SU-DHL-6 (cell line): ENCODE measurements at regions not wholly inside any gene's neighbourhood (a gene's known extent, or its start where the extent isn't known, plus 50 kb on each side); places are given as distances from the start of the nearest gene placed in this dataset.

Source experiments
- H2AFZ ChIP-seq: fragments of 200-600 bp; sonication (generic); 2 replicates; pipeline ENCODE4 v1.6.1; 2014; ENCODE audit warnings: low read depth, mild to moderate bottlenecking, moderate library complexity, mixed read lengths, antibody characterized with exemption, low read length; ENCODE audit not compliant: severe bottlenecking
- H3F3A ChIP-seq: fragments of 200-600 bp; shearing (Covaris generic); 2 replicates; pipeline ENCODE4 v1.6.0; 2016; ENCODE audit warnings: antibody characterized with exemption, mild to moderate bottlenecking; ENCODE audit not compliant: insufficient read depth
- H3K27ac ChIP-seq: fragments of 200-600 bp; sonication (generic); 2 replicates; pipeline ENCODE4 v1.5.1; 2016; ENCODE audit warnings: low read depth, mild to moderate bottlenecking, low read length, moderate library complexity, mixed read lengths
- H3K27me3 ChIP-seq: fragments of 200-600 bp; sonication (generic), shearing (Covaris generic); 2 replicates; pipeline ENCODE4 v1.6.0; 2014; ENCODE audit warnings: mild to moderate bottlenecking, low read length
- H3K36me3 ChIP-seq: fragments of 200-600 bp; sonication (generic); 2 replicates; pipeline ENCODE4 v1.6.1; 2014; ENCODE audit warnings: mild to moderate bottlenecking, low read length, mixed read lengths
- H3K4me2 ChIP-seq: fragments of 300-600, 200-600 bp; shearing (Covaris generic), sonication (generic); 2 replicates; pipeline ENCODE4 v1.6.0; 2014; ENCODE audit warnings: low read length, low read depth, mild to moderate bottlenecking; ENCODE audit not compliant: poor library complexity, severe bottlenecking
- H3K4me3 ChIP-seq: fragments of 200-600 bp; sonication (generic); 2 replicates; pipeline ENCODE4 v1.5.1; 2014; ENCODE audit warnings: antibody characterized with exemption, low read length, mild to moderate bottlenecking, mixed read lengths; ENCODE audit not compliant: insufficient read depth, poor library complexity, severe bottlenecking
- H3K79me2 ChIP-seq: fragments of 200-600 bp; sonication (generic); 2 replicates; pipeline ENCODE4 v1.6.1; 2014; ENCODE audit warnings: mild to moderate bottlenecking, low read length, moderate library complexity; ENCODE audit not compliant: insufficient read depth
- H3K9ac ChIP-seq: fragments of 200-600 bp; sonication (generic); 2 replicates; pipeline ENCODE4 v1.7.0; 2014; ENCODE audit warnings: mild to moderate bottlenecking, low read length
- H3K9me2 ChIP-seq: fragments of 200-600 bp; sonication (generic); replicated peaks from 2 replicates; pipeline ENCODE4 v1.6.1; 2014; ENCODE audit warnings: low read length; ENCODE audit not compliant: insufficient read depth
- H3K9me3 ChIP-seq: fragments of 200-600 bp; sonication (generic); 2 replicates; pipeline ENCODE4 v1.6.1; 2014; ENCODE audit warnings: low read length, mixed read lengths; ENCODE audit not compliant: insufficient read depth
- H4K20me1 ChIP-seq: fragments of 200-600 bp; sonication (generic); 2 replicates; pipeline ENCODE4 v1.6.1; 2014; ENCODE audit warnings: low read depth, mild to moderate bottlenecking, antibody characterized with exemption, low read length, moderate library complexity, mixed read lengths
- EZH2phosphoT487 ChIP-seq: fragments of 200-600 bp; sonication (generic), shearing (Covaris generic); conservative IDR thresholded peaks from 2 replicates; pipeline ENCODE4 v1.6.1; 2018; ENCODE audit warnings: mild to moderate bottlenecking, antibody characterized with exemption, low read length, moderate library complexity, mixed read lengths
- TF ChIP-seq, protein P1 (sequence below): fragments of 200-600 bp; sonication (generic); IDR thresholded peaks from one replicate; pipeline ENCODE4 v1.5.1; 2017; ENCODE audit warnings: antibody characterized with exemption, mild to moderate bottlenecking, low read length, moderate library complexity; ENCODE audit not compliant: insufficient read depth, poor library complexity, severe bottlenecking

DNA sequence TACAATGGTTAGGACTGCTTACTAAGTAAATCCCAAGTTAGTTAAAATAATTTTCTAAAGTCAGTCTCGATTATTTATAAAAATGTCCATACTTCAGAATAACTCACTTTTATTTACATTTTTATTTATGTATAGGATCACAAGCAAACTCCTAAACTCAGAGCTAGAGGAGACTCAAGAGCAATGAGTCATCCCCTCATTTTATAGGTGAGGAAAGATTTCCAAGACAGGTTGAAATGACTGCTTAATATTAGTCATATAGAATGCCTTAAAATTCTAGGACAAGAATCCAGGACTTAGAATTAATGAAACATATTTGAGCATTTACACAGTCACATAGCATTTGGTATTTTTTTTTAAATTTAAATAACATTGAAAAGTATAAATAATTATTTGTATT is 983.8 kb downstream of the SI start:
- Histone ChIP-seq H3K9me3 (no peaks in the 10 kb centered on the region), H3K4me3 (no peak overlapping the region), H3K9ac (no peak overlapping the region), H3K79me2 (no peaks in the 10 kb centered on the region), H3K9me2 (no peaks in the 10 kb centered on the region), H3K27ac (no peak overlapping the region), H3K27me3 (no peaks in the 10 kb centered on the region), H3F3A (no peaks in the 10 kb centered on the region), H3K36me3 (no peaks in the 10 kb centered on the region), H2AFZ (peak overlapping the region; percentile 73), H4K20me1 (no peaks in the 10 kb centered on the region), H3K4me2 (no peak overlapping the region)
- TF ChIP-seq, protein P1, sequence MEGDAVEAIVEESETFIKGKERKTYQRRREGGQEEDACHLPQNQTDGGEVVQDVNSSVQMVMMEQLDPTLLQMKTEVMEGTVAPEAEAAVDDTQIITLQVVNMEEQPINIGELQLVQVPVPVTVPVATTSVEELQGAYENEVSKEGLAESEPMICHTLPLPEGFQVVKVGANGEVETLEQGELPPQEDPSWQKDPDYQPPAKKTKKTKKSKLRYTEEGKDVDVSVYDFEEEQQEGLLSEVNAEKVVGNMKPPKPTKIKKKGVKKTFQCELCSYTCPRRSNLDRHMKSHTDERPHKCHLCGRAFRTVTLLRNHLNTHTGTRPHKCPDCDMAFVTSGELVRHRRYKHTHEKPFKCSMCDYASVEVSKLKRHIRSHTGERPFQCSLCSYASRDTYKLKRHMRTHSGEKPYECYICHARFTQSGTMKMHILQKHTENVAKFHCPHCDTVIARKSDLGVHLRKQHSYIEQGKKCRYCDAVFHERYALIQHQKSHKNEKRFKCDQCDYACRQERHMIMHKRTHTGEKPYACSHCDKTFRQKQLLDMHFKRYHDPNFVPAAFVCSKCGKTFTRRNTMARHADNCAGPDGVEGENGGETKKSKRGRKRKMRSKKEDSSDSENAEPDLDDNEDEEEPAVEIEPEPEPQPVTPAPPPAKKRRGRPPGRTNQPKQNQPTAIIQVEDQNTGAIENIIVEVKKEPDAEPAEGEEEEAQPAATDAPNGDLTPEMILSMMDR: no peak
- no peak for TF ChIP-seq EZH2phosphoT487

DNA sequence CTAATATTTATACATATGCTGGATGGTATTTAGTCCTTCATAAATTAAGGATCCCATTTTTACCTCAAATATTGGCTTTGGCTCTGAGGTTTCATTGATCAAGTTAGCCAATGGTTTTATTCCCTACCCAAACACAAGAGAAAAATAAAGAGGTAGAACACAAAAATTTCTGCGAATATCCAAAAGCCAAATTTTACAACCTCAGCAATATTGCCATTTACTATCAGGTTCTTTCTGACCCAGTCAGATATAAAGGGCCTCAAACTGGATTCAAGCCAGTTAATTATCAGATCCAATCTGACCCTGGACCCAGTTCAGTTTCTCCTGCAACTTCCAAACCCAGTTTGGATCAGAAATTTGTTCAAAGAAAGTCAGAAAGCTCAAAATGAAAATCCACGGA is 998.1 kb downstream of the SI start:
- H3K4me3 ChIP-seq: no peak overlapping the region
- H3K27me3 ChIP-seq: no peaks in the 10 kb centered on the region
- no peak overlapping the region for H3K9ac ChIP-seq
- H3K27ac ChIP-seq: no peak overlapping the region
- H2AFZ ChIP-seq: peak overlapping the region; percentile 47
- TF ChIP-seq EZH2phosphoT487: no peak
- TF ChIP-seq, protein P1: no peak
- no peaks in the 10 kb centered on the region for H3F3A ChIP-seq
- no peaks in the 10 kb centered on the region for H3K79me2 ChIP-seq
- no peaks in the 10 kb centered on the region for H3K9me2 ChIP-seq
- H3K4me2 ChIP-seq: no peak overlapping the region
- no peaks in the 10 kb centered on the region for H4K20me1 ChIP-seq
- no peaks in the 10 kb centered on the region; the same call in 1 of the 2 replicates for H3K9me3 ChIP-seq
- no peaks in the 10 kb centered on the region for H3K36me3 ChIP-seq

DNA sequence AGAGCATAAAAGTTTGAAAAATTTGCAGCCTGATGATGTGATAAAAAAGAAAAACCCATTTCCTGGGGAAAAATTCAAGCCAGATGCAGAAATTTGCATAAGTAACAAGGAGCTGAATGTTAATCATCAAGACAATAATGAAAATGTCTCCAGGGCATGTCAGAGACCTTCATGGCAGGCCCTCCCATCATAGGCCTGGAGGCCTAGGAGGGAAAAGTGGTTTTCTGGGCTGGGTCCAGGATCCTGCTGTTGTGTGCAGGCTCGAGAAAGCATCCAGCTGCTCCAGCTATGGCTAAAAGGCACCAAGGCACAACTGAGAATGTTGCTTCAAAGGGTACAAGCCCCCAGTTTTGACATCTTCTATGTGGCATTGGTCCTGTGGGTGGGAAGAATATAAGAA is 1014.0 kb downstream of the SI start:
- H3K4me2 ChIP-seq: no peak overlapping the region
- H3F3A ChIP-seq: no peaks in the 10 kb centered on the region
- no peak overlapping the region for H2AFZ ChIP-seq
- no peaks in the 10 kb centered on the region for H3K79me2 ChIP-seq
- H3K36me3 ChIP-seq: no peaks in the 10 kb centered on the region
- no peak overlapping the region for H3K9ac ChIP-seq
- H3K4me3 ChIP-seq: no peak overlapping the region
- no peak overlapping the region for H3K27ac ChIP-seq
- H3K9me3 ChIP-seq: no peaks in the 10 kb centered on the region
- TF ChIP-seq EZH2phosphoT487: no peak
- TF ChIP-seq, protein P1: no peak
- H4K20me1 ChIP-seq: no peaks in the 10 kb centered on the region
- H3K9me2 ChIP-seq: no peaks in the 10 kb centered on the region
- H3K27me3 ChIP-seq: no peaks in the 10 kb centered on the region

DNA sequence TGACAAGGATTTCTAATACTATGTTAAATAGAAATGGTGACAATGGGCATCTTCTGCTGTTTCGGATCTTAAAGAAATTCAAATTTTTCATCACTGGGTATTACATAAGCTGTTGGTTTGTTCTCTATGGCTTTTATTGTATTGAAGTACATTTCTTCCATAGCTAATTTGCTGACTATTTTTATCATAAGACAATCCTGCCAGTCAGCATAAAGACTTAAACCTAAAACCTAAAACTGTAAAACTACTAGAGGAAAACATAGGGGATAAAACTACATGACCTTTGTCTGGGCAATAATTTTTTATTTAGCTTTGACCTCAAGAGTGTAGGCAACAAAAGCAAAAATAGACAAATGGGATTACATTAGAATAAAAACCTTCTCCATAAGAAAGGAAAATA is 1017.4 kb downstream of the SI start:
- no peaks in the 10 kb centered on the region; the same call in 1 of the 2 replicates for H3K9me3 ChIP-seq
- no peak overlapping the region for H3K4me3 ChIP-seq
- no peak overlapping the region for H3K4me2 ChIP-seq
- H3K36me3 ChIP-seq: no peaks in the 10 kb centered on the region
- H3K27me3 ChIP-seq: no peaks in the 10 kb centered on the region
- no peak overlapping the region for H3K27ac ChIP-seq
- TF ChIP-seq, protein P1: no peak
- no peak for TF ChIP-seq EZH2phosphoT487
- no peak overlapping the region for H2AFZ ChIP-seq
- H3K79me2 ChIP-seq: no peaks in the 10 kb centered on the region
- no peaks in the 10 kb centered on the region for H4K20me1 ChIP-seq
- no peaks in the 10 kb centered on the region for H3K9me2 ChIP-seq
- H3K9ac ChIP-seq: no peak overlapping the region
- H3F3A ChIP-seq: no peaks in the 10 kb centered on the region
